ENCODE measurements at regions not wholly inside any gene's neighbourhood (a gene's known extent, or its start where the extent isn't known, plus 50 kb on each side); places are given as distances from the start of the nearest gene placed in this dataset.
A peak's percentile ranks its signal among the peaks of the same experiment; 100 is the strongest.
"Not testable (repeated sequence)": the region's sequence is repeated elsewhere in the genome, so short reads cannot be mapped to it uniquely, and the experiment has no call there.

GRCh38 chr3:39657075-39657474 is 152.3 kb upstream of the MYRIP start:
- no peak for DNase-seq

- no peak for DNase-seq
Measured at GRCh38 chr3:39657775-39658174, 151.6 kb upstream of the MYRIP start.

- DNase-seq: no peak
Measured at GRCh38 chr3:39664931-39665330, 144.5 kb upstream of the MYRIP start.

GRCh38 chr3:39665441-39665840 is 144.0 kb upstream of the MYRIP start:
- no peak for DNase-seq

- peak; percentile 29 for DNase-seq
Measured at GRCh38 chr3:39668420-39668819, 141.0 kb upstream of the MYRIP start.

GRCh38 chr3:39671116-39671515 is 138.3 kb upstream of the MYRIP start:
- no peak for DNase-seq

- DNase-seq: no peak
Measured at GRCh38 chr3:39671600-39671999, 137.8 kb upstream of the MYRIP start.

GRCh38 chr3:39705351-39705900 is 104.0 kb upstream of the MYRIP start:
- DNase-seq: no peak

GRCh38 chr3:39707314-39707909 is 102.0 kb upstream of the MYRIP start:
- peak; percentile 6 for DNase-seq

GRCh38 chr3:39712413-39713048 is 96.9 kb upstream of the MYRIP start:
- no peak for DNase-seq

GRCh38 chr3:39713341-39713740 is 96.1 kb upstream of the MYRIP start:
- DNase-seq: not testable (repeated sequence)

- DNase-seq: no peak
Measured at GRCh38 chr3:39716849-39717248, 92.6 kb upstream of the MYRIP start.

- DNase-seq: no peak
Measured at GRCh38 chr3:39718674-39719595, 90.5 kb upstream of the MYRIP start.

GRCh38 chr3:39721076-39721475 is 88.3 kb upstream of the MYRIP start:
- DNase-seq: no peak

GRCh38 chr3:39724233-39724846 is 85.1 kb upstream of the MYRIP start:
- no peak for DNase-seq

- no peak for DNase-seq
Measured at GRCh38 chr3:39725321-39725720, 84.1 kb upstream of the MYRIP start.

- no peak for DNase-seq
Measured at GRCh38 chr3:39727415-39727814, 82.0 kb upstream of the MYRIP start.

- DNase-seq: no peak
Measured at GRCh38 chr3:39733804-39734203, 75.6 kb upstream of the MYRIP start.

- DNase-seq: not testable (repeated sequence)
Measured at GRCh38 chr3:39739658-39740057, 69.8 kb upstream of the MYRIP start.

GRCh38 chr3:39744746-39745145 is 64.7 kb upstream of the MYRIP start:
- DNase-seq: no peak

GRCh38 chr3:39748002-39748401 is 61.4 kb upstream of the MYRIP start:
- no peak for DNase-seq

GRCh38 chr3:39748763-39749162 is 60.6 kb upstream of the MYRIP start:
- no peak for DNase-seq

- no peak for DNase-seq
Measured at GRCh38 chr3:39750712-39751111, 58.7 kb upstream of the MYRIP start.

Measured in NCI-H510A treated with DMSO at 0.1 percent for 48 hours (cell line).